B cell (primary cell): ENCODE measurements at regions not wholly inside any gene's neighbourhood (a gene's known extent, or its start where the extent isn't known, plus 50 kb on each side); places are given as distances from the start of the nearest gene placed in this dataset.

Experiments used
- ATAC-seq: fragments of 200-7000 bp; cut with Tn5 transposase; one replicate; pipeline ENCODE4 v1.10.0; 2021; ENCODE audit warnings: low read depth, mild to moderate bottlenecking, moderate number of reproducible peaks, moderate library complexity
- CTCF ChIA-PET: fragments of 350-600 bp; sonication (Branson Sonifier 250); formaldehyde crosslinking; loops from one replicate; lab custom pipeline; 2021; ENCODE audit warnings: antibody characterized with exemption, inconsistent platforms; lab: Charles Lee
- POLR2A ChIA-PET: fragments of 350-600 bp; sonication (Branson Sonifier 250); formaldehyde crosslinking; loops from one replicate; lab custom pipeline; 2021; ENCODE audit warnings: antibody characterized with exemption; lab: Charles Lee
- DNase-seq: peaks from one replicate; pipeline ENCODE4 v3.0.0; 2013
- H2AFZ ChIP-seq: 2 replicates; pipeline ENCODE4 v1.6.1; 2012; ENCODE audit warnings: mild to moderate bottlenecking, low read depth, low read length; ENCODE audit not compliant: insufficient read depth, poor library complexity, severe bottlenecking
- H3K27ac ChIP-seq, 2 donors: 1 replicate in 1 of 2; 2 replicates in 1 of 2; pipeline ENCODE4 v1.5.1; 2012 to 2013; ENCODE audit warnings: low read length in 2 of 2, mild to moderate bottlenecking in 2 of 2, moderate library complexity in 1 of 2
- H3K27me3 ChIP-seq, 4 experiments: fragments of 200-600 bp in 1 of 4; sonication (generic) in 1 of 4; replicated peaks in 1 of 4; 1 replicate in 2 of 4; 2 replicates in 2 of 4; pipeline versions ENCODE4 v1.6.1 to v1.7.0; 2013 to 2016; ENCODE audit warnings: low read length in 3 of 4, mild to moderate bottlenecking in 2 of 4, mixed read lengths in 1 of 4, moderate library complexity in 1 of 4; ENCODE audit not compliant: insufficient read depth in 4 of 4, control insufficient read depth in 3 of 4; ENCODE audit errors: control extremely low read depth in 1 of 4
- H3K36me3 ChIP-seq, 2 experiments: replicated peaks in 1 of 2; 1 replicate in 1 of 2; 2 replicates in 1 of 2; pipeline versions ENCODE4 v1.6.1 to v1.7.1; 2013; ENCODE audit warnings: low read length in 1 of 2; ENCODE audit not compliant: insufficient read depth in 2 of 2, control insufficient read depth in 1 of 2; ENCODE audit errors: control extremely low read depth in 1 of 2, extremely low read depth in 1 of 2
- H3K4me1 ChIP-seq, 2 donors: fragments of 200-600 bp in 1 of 2; sonication (generic) in 1 of 2; 1 replicate in 1 of 2; 2 replicates in 1 of 2; pipeline versions ENCODE4 v1.5.1 to v1.6.1; 2013 to 2017; ENCODE audit warnings: low read length in 2 of 2; ENCODE audit not compliant: control insufficient read depth in 2 of 2, insufficient read depth in 2 of 2
- H3K4me2 ChIP-seq: replicated peaks from 2 replicates; pipeline ENCODE3; 2012; ENCODE audit warnings: mild to moderate bottlenecking, low read depth, low read length; ENCODE audit not compliant: poor library complexity, severe bottlenecking
- H3K4me3 ChIP-seq, 5 experiments: fragments of 200-600 bp in 1 of 5; sonication (generic) in 1 of 5; 1 replicate in 3 of 5; 2 replicates in 2 of 5; pipeline versions ENCODE4 v1.5.1 to v1.7.0; 2011 to 2016; ENCODE audit warnings: low read length in 4 of 5, mild to moderate bottlenecking in 4 of 5, low read depth in 2 of 5, control low read depth in 1 of 5, moderate library complexity in 1 of 5; ENCODE audit not compliant: insufficient read depth in 1 of 5; ENCODE audit errors: control extremely low read depth in 1 of 5, extremely low read depth in 1 of 5
- H3K79me2 ChIP-seq: fragments of 200-600 bp; sonication (generic); one replicate; pipeline ENCODE4 v1.6.0; 2016; ENCODE audit warnings: low read length; ENCODE audit not compliant: control insufficient read depth, insufficient read depth
- H3K9ac ChIP-seq: fragments of 200-600 bp; sonication (generic); 2 replicates; pipeline ENCODE4 v1.6.1; 2017; ENCODE audit warnings: mild to moderate bottlenecking, low read length, moderate library complexity
- H3K9me3 ChIP-seq, 3 donors: one replicate each; pipeline versions ENCODE4 v1.6.1 to v1.7.1; 2013; ENCODE audit warnings: low read length in 2 of 3; ENCODE audit not compliant: control insufficient read depth in 2 of 3, insufficient read depth in 1 of 3; ENCODE audit errors: control extremely low read depth in 1 of 3
- H4K20me1 ChIP-seq: 2 replicates; pipeline ENCODE4 v1.6.0; 2012; ENCODE audit warnings: mild to moderate bottlenecking, low read length; ENCODE audit not compliant: insufficient read depth, control insufficient read depth, poor library complexity, severe bottlenecking
- H3K27ac Mint-ChIP-seq: one replicate; pipeline ENCODE4 v1.8.0; 2021; ENCODE audit warnings: mixed read lengths
- H3K27me3 Mint-ChIP-seq: one replicate; pipeline ENCODE4 v1.8.0; 2021; ENCODE audit warnings: mixed read lengths
- H3K4me1 Mint-ChIP-seq: one replicate; pipeline ENCODE4 v1.8.0; 2021; ENCODE audit warnings: mixed read lengths
- H3K4me3 Mint-ChIP-seq: one replicate; pipeline ENCODE4 v1.8.0; 2021; ENCODE audit warnings: mixed read lengths
- H3K9me3 Mint-ChIP-seq: one replicate; pipeline ENCODE4 v1.8.0; 2022; ENCODE audit warnings: mixed read lengths; ENCODE audit not compliant: insufficient read depth
- EZH2 ChIP-seq: IDR thresholded peaks from 2 replicates; pipeline ENCODE4 v1.6.1; 2012; ENCODE audit warnings: borderline replicate concordance, low read depth, mild to moderate bottlenecking, moderate library complexity, low read length; ENCODE audit not compliant: insufficient read depth, poor library complexity, severe bottlenecking
- WGBS: methylation state at CpG from one replicate; pipeline ENCODE4 v1.1.5; 2013; ENCODE audit warnings: missing lambda C conversion rate; ENCODE audit not compliant: insufficient coverage; 5-methylcytosine and 5-hydroxymethylcytosine counted together
- intact Hi-C: fragments of 100-400 bp; cut with micrococcal nuclease; formaldehyde crosslinking; loops from one replicate; pipeline ENCODE4 v1.10.0; 2022
- TF ChIP-seq, protein P1 (sequence below): fragments of 200-600 bp; IDR thresholded peaks from one replicate; pipeline ENCODE4 v1.8.0; 2022; ENCODE audit warnings: antibody characterized with exemption, mild to moderate bottlenecking

DNA sequence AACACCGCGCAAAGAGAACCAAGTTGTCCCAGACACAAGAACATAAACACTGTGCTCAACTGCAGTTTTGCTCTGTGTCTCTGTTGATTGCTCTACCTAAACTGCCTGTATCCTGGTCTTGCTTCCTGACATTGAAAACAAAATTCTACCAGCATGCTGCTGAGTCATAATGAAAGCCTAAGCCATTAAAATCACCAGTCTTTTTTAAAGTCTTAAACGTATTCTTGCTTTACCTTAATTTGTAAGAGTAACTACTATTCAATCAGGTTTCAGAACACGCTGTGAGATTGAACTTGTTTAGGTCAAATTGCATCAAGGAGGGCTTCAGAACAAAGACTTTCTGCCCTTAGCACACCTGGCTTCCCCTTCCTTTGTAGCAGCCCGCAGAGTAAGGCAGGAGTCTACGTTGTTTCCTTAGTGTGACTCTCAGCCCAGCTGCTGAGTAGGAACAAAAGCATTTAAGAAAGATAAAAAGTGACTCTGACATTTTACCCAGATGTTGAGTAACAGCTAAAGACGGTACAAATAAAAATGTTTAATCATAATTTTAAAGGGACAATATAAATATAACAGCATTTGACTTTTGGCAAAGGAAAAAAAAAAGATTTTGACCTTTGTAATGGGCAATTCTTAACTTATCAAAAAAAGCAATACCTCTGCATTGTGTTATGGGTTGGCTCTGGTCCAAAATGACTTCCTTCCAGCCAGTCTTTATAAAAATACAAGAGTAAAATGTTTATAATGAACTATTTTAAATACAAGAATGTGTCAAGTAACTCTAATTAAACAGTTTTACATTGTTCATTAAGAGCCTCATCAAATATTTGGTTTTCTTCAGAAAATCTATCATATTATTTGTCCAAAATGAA is 186.9 kb upstream of the ADGRL4 start:
- POLR2A ChIA-PET: no interaction called here

DNA sequence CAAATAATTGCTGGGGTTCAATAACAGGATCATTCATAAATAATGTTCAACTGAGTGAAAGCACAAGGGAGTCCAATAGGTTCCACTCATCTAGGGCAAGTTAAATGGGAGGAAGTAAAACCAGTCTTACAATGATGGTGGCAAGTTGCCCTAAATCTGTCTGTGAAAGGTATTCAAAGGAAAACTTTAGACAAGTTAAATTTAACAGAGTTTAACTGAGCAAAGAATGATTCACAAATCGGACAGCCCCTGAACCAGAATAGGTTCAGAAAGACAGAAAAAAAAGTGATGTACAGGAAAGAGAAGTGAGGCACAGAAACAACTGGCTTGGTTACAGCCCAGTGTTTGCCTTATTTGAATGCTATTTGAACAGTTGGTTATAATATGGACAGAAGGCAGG is 183.5 kb upstream of the ADGRL4 start:
- Histone ChIP-seq H3K9ac (no peak overlapping the region), H3K9me3 (no peaks in the 10 kb centered on the region), H3K27me3 (no peaks in the 10 kb centered on the region), H3K27ac (no peak overlapping the region), H3K4me2 (no peak overlapping the region), H3K36me3 (no peaks in the 10 kb centered on the region), H4K20me1 (no peaks in the 10 kb centered on the region), H3K4me3 (no peak overlapping the region), H2AFZ (no peak overlapping the region), H3K79me2 (no peaks in the 10 kb centered on the region), H3K4me1 (no peaks in the 10 kb centered on the region)
- ChIA-PET POLR2A (no interaction called here), CTCF (no interaction called here)
- no peaks in the 10 kb centered on the region for H3K27me3 Mint-ChIP-seq
- no peaks in the 10 kb centered on the region for H3K9me3 Mint-ChIP-seq
- DNase-seq (no peak), ATAC-seq (no peak)
- H3K4me1 Mint-ChIP-seq: no peaks in the 10 kb centered on the region
- intact Hi-C loops: no loop called here
- 75% methylated on average over 1 of the region's 1 CpG for WGBS
- no peak overlapping the region for H3K27ac Mint-ChIP-seq
- H3K4me3 Mint-ChIP-seq: no peak overlapping the region
- TF ChIP-seq, protein P1, sequence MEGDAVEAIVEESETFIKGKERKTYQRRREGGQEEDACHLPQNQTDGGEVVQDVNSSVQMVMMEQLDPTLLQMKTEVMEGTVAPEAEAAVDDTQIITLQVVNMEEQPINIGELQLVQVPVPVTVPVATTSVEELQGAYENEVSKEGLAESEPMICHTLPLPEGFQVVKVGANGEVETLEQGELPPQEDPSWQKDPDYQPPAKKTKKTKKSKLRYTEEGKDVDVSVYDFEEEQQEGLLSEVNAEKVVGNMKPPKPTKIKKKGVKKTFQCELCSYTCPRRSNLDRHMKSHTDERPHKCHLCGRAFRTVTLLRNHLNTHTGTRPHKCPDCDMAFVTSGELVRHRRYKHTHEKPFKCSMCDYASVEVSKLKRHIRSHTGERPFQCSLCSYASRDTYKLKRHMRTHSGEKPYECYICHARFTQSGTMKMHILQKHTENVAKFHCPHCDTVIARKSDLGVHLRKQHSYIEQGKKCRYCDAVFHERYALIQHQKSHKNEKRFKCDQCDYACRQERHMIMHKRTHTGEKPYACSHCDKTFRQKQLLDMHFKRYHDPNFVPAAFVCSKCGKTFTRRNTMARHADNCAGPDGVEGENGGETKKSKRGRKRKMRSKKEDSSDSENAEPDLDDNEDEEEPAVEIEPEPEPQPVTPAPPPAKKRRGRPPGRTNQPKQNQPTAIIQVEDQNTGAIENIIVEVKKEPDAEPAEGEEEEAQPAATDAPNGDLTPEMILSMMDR: no peak
- no peak for TF ChIP-seq EZH2

More for the DNA sequence above, 186.9 kb upstream of the ADGRL4 start:
- Mint-ChIP-seq H3K4me1 (no peaks in the 10 kb centered on the region), H3K4me3 (no peak overlapping the region), H3K27ac (no peak overlapping the region), H3K27me3 (no peaks in the 10 kb centered on the region), H3K9me3 (no peaks in the 10 kb centered on the region)
- Histone ChIP-seq H3K4me3 (no peak overlapping the region), H2AFZ (no peak overlapping the region), H3K9ac (no peak overlapping the region), H3K79me2 (no peaks in the 10 kb centered on the region), H3K36me3 (no peaks in the 10 kb centered on the region), H3K4me2 (no peak overlapping the region), H4K20me1 (no peaks in the 10 kb centered on the region), H3K9me3 (no peaks in the 10 kb centered on the region), H3K27me3 (no peaks in the 10 kb centered on the region), H3K27ac (no peak overlapping the region), H3K4me1 (no peaks in the 10 kb centered on the region)
- CTCF ChIA-PET: no interaction called here
- ATAC-seq: no peak
- intact Hi-C loops: no loop called here
- no peak for DNase-seq
- WGBS: 34% methylated on average over 3 of the region's 7 CpGs
- TF ChIP-seq, protein P1: no peak
- TF ChIP-seq EZH2: no peak
